Kidney (tissue), 13 donors: ENCODE measurements at regions not wholly inside any gene's neighbourhood (a gene's known extent, or its start where the extent isn't known, plus 50 kb on each side); places are given as distances from the start of the nearest gene placed in this dataset.

Experiments
- DNase-seq, 5 donors: peaks; one replicate each; pipeline ENCODE4 v3.0.0-alpha.2; 2013 to 2020
- FAIRE-seq: peaks from 2 replicates; lab custom pipeline; 2012; peaks lifted over from hg19 to GRCh38; lab: Jason Lieb, UNC
- H3K27ac ChIP-seq, 2 donors: one replicate each; pipeline ENCODE4 v1.7.0; 2013; ENCODE audit warnings: low read depth in 2 of 2, low read length in 2 of 2, inconsistent platforms in 1 of 2
- H3K27me3 ChIP-seq: one replicate; pipeline ENCODE4 v1.7.1; 2013; ENCODE audit warnings: low read length, inconsistent platforms; ENCODE audit not compliant: control insufficient read depth, insufficient read depth
- H3K36me3 ChIP-seq, 3 donors: one replicate each; pipeline versions ENCODE4 v1.7.0 to v1.7.1; 2013; ENCODE audit warnings: low read length in 3 of 3, control low read depth in 1 of 3, inconsistent platforms in 1 of 3; ENCODE audit not compliant: insufficient read depth in 3 of 3, control insufficient read depth in 2 of 3
- H3K4me1 ChIP-seq, 3 donors: one replicate each; pipeline versions ENCODE4 v1.7.0 to v1.7.1; 2013; ENCODE audit warnings: low read length in 3 of 3, inconsistent platforms in 1 of 3, low read depth in 1 of 3; ENCODE audit not compliant: control insufficient read depth in 2 of 3, insufficient read depth in 2 of 3
- H3K4me3 ChIP-seq, 3 donors: one replicate each; pipeline versions ENCODE4 v1.7.0 to v1.8.1; 2013; ENCODE audit warnings: low read length in 3 of 3, control low read depth in 1 of 3, inconsistent platforms in 1 of 3
- H3K9ac ChIP-seq, 3 donors: one replicate each; pipeline versions ENCODE4 v1.7.0 to v1.7.1; 2013; ENCODE audit warnings: low read length in 3 of 3, control low read depth in 1 of 3, inconsistent platforms in 1 of 3
- H3K9me3 ChIP-seq, 3 donors: one replicate each; pipeline versions ENCODE4 v1.7.0 to v1.7.1; 2013; ENCODE audit warnings: low read length in 3 of 3, control low read depth in 1 of 3, inconsistent platforms in 1 of 3; ENCODE audit not compliant: control insufficient read depth in 2 of 3, insufficient read depth in 1 of 3
- CTCF ChIP-seq: IDR thresholded peaks from 3 replicates; pipeline ENCODE4 v1.5.1; 2012; ENCODE audit warnings: mild to moderate bottlenecking, moderate library complexity, borderline replicate concordance; ENCODE audit not compliant: insufficient read depth; ENCODE audit errors: extremely low read depth
- intact Hi-C: fragments of 100-400 bp; cut with DNase I; formaldehyde crosslinking; loops from one replicate; pipeline ENCODE4 v1.11.1; 2022
- donor health status: control.
- donor health status: control.
- donor health status: control.
- donor health status: control.
- donor health status: control.
- donor health status: DM: yes; HTN: yes; CAD: no.
- donor health status: Normal renal cell carcinoma (clear cell type).

- Histone ChIP-seq H3K27ac (no peak overlapping the region), H3K9me3 (no peaks in the 10 kb centered on the region), H3K9ac (no peak overlapping the region), H3K4me3 (no peak overlapping the region), H3K27me3 (no peaks in the 10 kb centered on the region), H3K4me1 (no peaks in the 10 kb centered on the region), H3K36me3 (no peaks in the 10 kb centered on the region)
- no peak for FAIRE-seq
- intact Hi-C loops = no loop called here
- no peak for TF ChIP-seq CTCF
- DNase-seq = no peak
Observed at GRCh38 chr5:118257066-118257465, 731.3 kb downstream of the DTWD2 start.

GRCh38 chr5:118253225-118254061 is 734.9 kb downstream of the DTWD2 start:
- Histone ChIP-seq H3K9ac (no peak overlapping the region), H3K36me3 (no peaks in the 10 kb centered on the region), H3K27me3 (no peaks in the 10 kb centered on the region), H3K4me1 (no peaks in the 10 kb centered on the region), H3K4me3 (no peak overlapping the region), H3K27ac (no peak overlapping the region), H3K9me3 (peaks cover 0 to 13% (median 2%) of the 10 kb centered on the region in 3 donors)
- no peak for TF ChIP-seq CTCF
- intact Hi-C loops = no loop called here
- DNase-seq (peak in 2 of 5 donors; percentile 5 to 58), FAIRE-seq (no peak)

GRCh38 chr5:118249386-118249785 is 739.0 kb downstream of the DTWD2 start:
- Histone ChIP-seq H3K27ac (no peak overlapping the region), H3K27me3 (no peaks in the 10 kb centered on the region), H3K4me1 (no peaks in the 10 kb centered on the region), H3K9ac (no peak overlapping the region), H3K4me3 (no peak overlapping the region), H3K36me3 (no peaks in the 10 kb centered on the region), H3K9me3 (peaks cover 0 to 13% (median 2%) of the 10 kb centered on the region in 3 donors)
- intact Hi-C loops = no loop called here
- DNase-seq = no peak
- no peak for TF ChIP-seq CTCF
- FAIRE-seq = no peak
